Fibroblast of villous mesenchyme (primary cell): ENCODE measurements at regions not wholly inside any gene's neighbourhood (a gene's known extent, or its start where the extent isn't known, plus 50 kb on each side); places are given as distances from the start of the nearest gene placed in this dataset.

Source experiments
- DNase-seq: peaks from one replicate; pipeline ENCODE4 v3.0.0-alpha.2; 2010; ENCODE audit warnings: low read depth
- H3K4me3 ChIP-seq: 2 replicates; pipeline ENCODE4 v1.5.1; 2011; ENCODE audit warnings: low read depth, mild to moderate bottlenecking, low read length
- TF ChIP-seq, protein P1 (sequence below): IDR thresholded peaks from 2 replicates; pipeline ENCODE4 v1.5.1; 2012; ENCODE audit warnings: low read depth, mild to moderate bottlenecking, low read length; ENCODE audit not compliant: insufficient read depth

DNA sequence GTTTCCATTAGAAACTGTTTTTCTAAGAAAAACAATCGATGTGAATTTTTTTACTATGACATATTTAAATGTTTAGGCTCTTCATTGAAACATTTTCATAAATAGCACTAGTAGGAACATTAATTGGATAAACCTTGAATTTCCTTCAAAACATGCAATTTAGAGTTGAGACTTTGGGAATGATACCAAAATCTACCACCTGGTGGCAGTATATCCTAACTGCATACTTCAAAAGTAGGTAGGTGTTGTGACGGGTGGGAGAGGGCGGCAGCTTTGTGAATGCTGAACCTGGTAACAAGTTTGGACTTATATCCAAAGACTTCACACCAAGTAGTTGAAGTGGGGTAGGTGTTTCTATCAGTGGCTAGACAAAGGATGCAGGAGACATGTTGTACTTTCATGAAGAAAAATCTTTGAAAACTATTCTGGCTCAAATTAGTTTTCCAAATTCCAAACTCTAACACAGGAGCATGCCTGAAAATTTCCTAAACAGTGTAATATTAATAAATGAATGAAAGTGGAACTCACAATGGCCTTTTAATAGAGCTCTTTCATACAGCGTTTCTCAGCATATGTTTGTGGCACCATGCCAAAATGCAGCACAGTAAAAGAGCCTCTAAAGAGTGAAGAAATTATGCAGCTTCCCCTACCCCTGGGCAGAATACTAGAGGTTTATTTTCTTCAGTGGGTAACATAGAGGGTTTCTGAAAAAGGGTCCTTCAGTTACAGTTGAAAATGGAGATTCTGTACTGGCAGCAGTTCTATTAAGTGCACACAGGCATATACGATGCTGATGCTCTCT is 201.0 kb upstream of the TPK1 start:
- TF ChIP-seq, protein P1, sequence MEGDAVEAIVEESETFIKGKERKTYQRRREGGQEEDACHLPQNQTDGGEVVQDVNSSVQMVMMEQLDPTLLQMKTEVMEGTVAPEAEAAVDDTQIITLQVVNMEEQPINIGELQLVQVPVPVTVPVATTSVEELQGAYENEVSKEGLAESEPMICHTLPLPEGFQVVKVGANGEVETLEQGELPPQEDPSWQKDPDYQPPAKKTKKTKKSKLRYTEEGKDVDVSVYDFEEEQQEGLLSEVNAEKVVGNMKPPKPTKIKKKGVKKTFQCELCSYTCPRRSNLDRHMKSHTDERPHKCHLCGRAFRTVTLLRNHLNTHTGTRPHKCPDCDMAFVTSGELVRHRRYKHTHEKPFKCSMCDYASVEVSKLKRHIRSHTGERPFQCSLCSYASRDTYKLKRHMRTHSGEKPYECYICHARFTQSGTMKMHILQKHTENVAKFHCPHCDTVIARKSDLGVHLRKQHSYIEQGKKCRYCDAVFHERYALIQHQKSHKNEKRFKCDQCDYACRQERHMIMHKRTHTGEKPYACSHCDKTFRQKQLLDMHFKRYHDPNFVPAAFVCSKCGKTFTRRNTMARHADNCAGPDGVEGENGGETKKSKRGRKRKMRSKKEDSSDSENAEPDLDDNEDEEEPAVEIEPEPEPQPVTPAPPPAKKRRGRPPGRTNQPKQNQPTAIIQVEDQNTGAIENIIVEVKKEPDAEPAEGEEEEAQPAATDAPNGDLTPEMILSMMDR: peak; percentile 52
- peak; percentile 16 for DNase-seq
- H3K4me3 ChIP-seq: no peak overlapping the region

DNA sequence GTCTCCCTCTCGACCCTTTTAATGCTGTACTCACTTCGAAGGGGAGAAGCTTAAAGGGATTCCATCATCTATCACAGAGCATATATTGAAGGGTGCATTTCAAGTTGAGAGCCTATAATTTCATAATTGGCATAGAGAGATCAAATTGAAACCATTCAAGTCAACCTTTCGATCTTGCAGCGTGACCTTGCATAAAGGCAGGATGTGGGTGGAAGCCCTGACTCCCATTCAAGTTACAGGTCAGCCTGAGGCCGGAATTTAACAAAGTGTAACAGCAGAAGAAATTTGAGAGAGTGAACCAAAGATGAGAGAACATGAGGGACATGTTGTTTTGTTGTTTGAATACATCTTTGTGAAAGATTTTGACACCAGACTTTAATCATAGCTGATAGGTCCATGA is 195.3 kb upstream of the TPK1 start:
- no peak for DNase-seq
- TF ChIP-seq, protein P1: no peak
- H3K4me3 ChIP-seq: no peak overlapping the region

DNA sequence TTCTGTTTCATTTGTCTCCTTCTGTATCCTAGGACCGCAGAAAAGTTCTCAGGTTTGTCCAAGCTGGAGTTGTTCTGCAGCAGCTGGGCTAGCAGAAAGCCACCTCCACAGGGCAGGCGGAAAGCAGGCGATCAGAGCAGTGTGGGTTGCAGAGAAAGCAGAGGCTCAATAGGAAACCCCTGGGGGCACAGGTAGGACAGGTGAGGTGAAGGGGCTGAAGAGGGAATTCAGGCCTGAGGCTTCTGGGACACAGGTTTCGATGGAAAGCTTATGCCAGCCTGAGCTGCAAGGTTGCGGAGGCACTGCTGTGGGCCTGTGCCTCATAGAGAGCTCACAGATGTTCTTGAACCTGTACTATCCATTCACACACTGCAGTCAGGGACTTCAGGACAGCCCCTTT is 194.9 kb upstream of the TPK1 start:
- H3K4me3 ChIP-seq: no peak overlapping the region
- TF ChIP-seq, protein P1: no peak
- DNase-seq: no peak

DNA sequence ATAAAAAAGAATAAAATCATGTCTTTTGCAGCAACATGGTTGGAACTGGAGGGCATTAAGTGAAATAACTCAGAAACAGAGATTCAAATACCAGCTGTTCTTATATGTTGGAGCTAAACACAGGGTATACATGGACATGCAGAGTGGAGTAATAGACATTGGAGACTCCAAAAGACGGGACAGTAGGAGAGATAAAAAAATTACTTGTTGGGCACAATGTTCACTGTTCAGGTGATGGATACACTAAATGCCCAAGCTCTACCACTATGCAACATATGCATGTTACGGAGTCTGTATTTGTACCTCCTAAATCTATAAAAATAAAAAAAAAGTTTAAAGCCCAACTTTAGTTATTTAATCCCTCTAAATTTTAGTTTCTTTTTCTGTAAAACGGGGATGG is 184.6 kb upstream of the TPK1 start:
- no peak overlapping the region for H3K4me3 ChIP-seq
- TF ChIP-seq, protein P1: no peak
- DNase-seq: no peak

DNA sequence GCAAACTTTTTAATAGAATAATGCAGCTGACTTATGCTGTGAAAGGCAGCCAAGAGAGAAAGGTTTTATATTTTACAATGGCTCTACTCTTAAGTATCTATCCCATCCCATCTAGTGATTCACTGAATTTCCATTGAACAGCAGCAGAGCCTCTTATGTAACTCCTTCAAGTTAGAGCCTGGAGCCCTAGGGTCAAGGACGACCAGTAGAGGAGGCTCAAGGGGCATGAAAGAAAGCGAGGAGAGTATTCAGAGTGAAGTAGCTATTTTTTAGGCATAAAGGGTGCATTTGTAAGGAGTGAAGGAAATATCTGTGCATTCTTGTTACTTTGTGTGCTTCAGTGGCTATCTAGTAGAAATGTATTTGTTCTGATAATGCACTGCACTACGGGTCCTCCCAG is 180.2 kb upstream of the TPK1 start:
- H3K4me3 ChIP-seq: no peak overlapping the region
- DNase-seq: no peak
- TF ChIP-seq, protein P1: no peak

DNA sequence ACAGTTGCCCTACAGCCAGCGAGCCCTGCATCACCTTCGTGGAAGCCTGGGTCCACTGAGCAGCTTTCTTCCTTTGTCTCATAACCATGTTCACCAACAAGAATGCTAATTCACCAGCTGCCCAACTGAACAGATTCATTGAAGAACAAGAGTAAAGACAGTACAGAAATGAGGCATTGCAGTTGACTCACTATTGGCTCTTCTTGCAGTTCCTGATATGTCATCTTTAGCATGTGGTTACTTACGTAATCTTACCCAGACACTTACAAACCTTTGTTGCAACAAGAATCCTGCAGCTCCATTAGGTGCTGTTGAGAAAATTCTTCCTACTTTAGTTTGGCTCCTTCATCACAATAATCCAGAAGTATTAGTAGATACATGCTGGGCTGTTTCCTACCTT is 174.0 kb upstream of the TPK1 start:
- no peak for DNase-seq
- TF ChIP-seq, protein P1: no peak
- no peak overlapping the region for H3K4me3 ChIP-seq

DNA sequence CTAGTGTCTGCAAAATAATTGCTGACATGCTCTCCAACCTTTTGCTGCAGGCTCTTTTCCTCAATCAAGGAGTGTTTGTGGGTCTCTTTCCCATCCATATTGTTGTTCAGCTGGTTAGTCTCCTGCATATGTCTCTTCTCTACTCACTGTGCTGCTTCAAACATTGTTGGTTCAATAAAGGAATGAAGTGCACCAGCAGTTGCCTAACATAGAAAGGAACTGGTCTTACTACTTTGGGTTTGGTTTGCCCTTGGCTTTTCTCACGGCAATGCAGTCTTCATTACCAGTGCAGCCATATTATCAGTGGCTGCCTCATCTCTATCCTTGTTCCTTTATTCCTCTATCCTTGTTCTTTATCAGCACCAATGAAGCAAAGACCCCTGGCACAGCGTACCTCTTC is 169.7 kb upstream of the TPK1 start:
- TF ChIP-seq, protein P1: no peak
- no peak for DNase-seq
- no peak overlapping the region for H3K4me3 ChIP-seq
